GM23248 (cell line): ENCODE measurements at regions not wholly inside any gene's neighbourhood (a gene's known extent, or its start where the extent isn't known, plus 50 kb on each side); places are given as distances from the start of the nearest gene placed in this dataset.

Experiments used
- DNase-seq: peaks from one replicate; pipeline ENCODE4 v3.0.0-alpha.2; 2015
- H2AFZ ChIP-seq: fragments of 200-600 bp; sonication (generic); 2 replicates; pipeline ENCODE4 v1.6.1; 2016; ENCODE audit warnings: antibody characterized with exemption
- H3F3A ChIP-seq: fragments of 200-600 bp; sonication (generic); 2 replicates; pipeline ENCODE4 v1.6.1; 2016; ENCODE audit warnings: mild to moderate bottlenecking, antibody characterized with exemption, mixed run types; ENCODE audit not compliant: insufficient read depth
- H3K27ac ChIP-seq: fragments of 200-600 bp; sonication (generic); 2 replicates; pipeline ENCODE4 v1.5.1; 2016; ENCODE audit warnings: mild to moderate bottlenecking
- H3K27me3 ChIP-seq: fragments of 200-600 bp; sonication (generic); replicated peaks from 2 replicates; pipeline ENCODE4 v1.6.1; 2016; ENCODE audit warnings: mild to moderate bottlenecking; ENCODE audit not compliant: insufficient read depth
- H3K36me3 ChIP-seq: fragments of 200-600 bp; sonication (generic); 2 replicates; pipeline ENCODE4 v1.6.1; 2016; ENCODE audit warnings: low read depth, mild to moderate bottlenecking
- H3K4me1 ChIP-seq: fragments of 200-600 bp; sonication (generic); 2 replicates; pipeline ENCODE4 v1.6.1; 2016; ENCODE audit warnings: mild to moderate bottlenecking; ENCODE audit not compliant: insufficient read depth
- H3K4me2 ChIP-seq: fragments of 200-600 bp; sonication (generic); one replicate; pipeline ENCODE4 v1.6.1; 2016; ENCODE audit warnings: mild to moderate bottlenecking; ENCODE audit not compliant: unreplicated experiment
- H3K4me3 ChIP-seq: fragments of 200-600 bp; sonication (generic); 2 replicates; pipeline ENCODE4 v1.5.1; 2016; ENCODE audit warnings: mild to moderate bottlenecking
- H3K79me2 ChIP-seq: fragments of 200-600 bp; sonication (generic); 2 replicates; pipeline ENCODE4 v1.6.1; 2016; ENCODE audit warnings: mild to moderate bottlenecking; ENCODE audit not compliant: insufficient read depth
- H3K9ac ChIP-seq: fragments of 200-600 bp; sonication (generic); 2 replicates; pipeline ENCODE4 v1.6.1; 2016; ENCODE audit warnings: mild to moderate bottlenecking
- H3K9me2 ChIP-seq: fragments of 200-600 bp; sonication (generic); 2 replicates; pipeline ENCODE4 v1.6.1; 2016; ENCODE audit warnings: mixed run types, mild to moderate bottlenecking, moderate library complexity; ENCODE audit not compliant: insufficient read depth
- H3K9me3 ChIP-seq: fragments of 200-600 bp; sonication (generic); one replicate; pipeline ENCODE4 v1.6.1; 2017; ENCODE audit warnings: low read depth
- H4K20me1 ChIP-seq: fragments of 200-600 bp; sonication (generic); 2 replicates; pipeline ENCODE4 v1.6.0; 2016; ENCODE audit not compliant: insufficient read depth
- EZH2 ChIP-seq: fragments of 200-600 bp; sonication (generic); IDR thresholded peaks from 2 replicates; pipeline ENCODE4 v1.6.1; 2018; ENCODE audit warnings: antibody characterized with exemption, mild to moderate bottlenecking; ENCODE audit not compliant: insufficient read depth, poor library complexity, severe bottlenecking
- EZH2phosphoT487 ChIP-seq: fragments of 200-600 bp; sonication (generic); IDR thresholded peaks from 2 replicates; pipeline ENCODE4 v1.6.1; 2018; ENCODE audit warnings: antibody characterized with exemption, moderate library complexity, mild to moderate bottlenecking, low read depth; ENCODE audit not compliant: insufficient read depth
- WGBS, 2 experiments: methylation state at CpG; one replicate each; pipeline ENCODE4 v1.1.6; 2015 to 2017; ENCODE audit warnings: low lambda C conversion rate in 2 of 2, low coverage in 1 of 2; ENCODE audit errors: missing lambda C conversion rate in 2 of 2; 5-methylcytosine and 5-hydroxymethylcytosine counted together
- in situ Hi-C: fragments of 300-500 bp; cut with MboI; formaldehyde crosslinking; loops from 2 replicates; pipeline ENCODE4 v1.15.0; 2020

- Histone ChIP-seq H3K36me3 (no peaks in the 10 kb centered on the region), H2AFZ (no peak overlapping the region), H3K9me2 (no peaks in the 10 kb centered on the region), H3K4me2 (no peak overlapping the region), H3K27me3 (no peaks in the 10 kb centered on the region), H4K20me1 (no peaks in the 10 kb centered on the region), H3K79me2 (no peaks in the 10 kb centered on the region), H3K4me1 (no peaks in the 10 kb centered on the region), H3F3A (no peaks in the 10 kb centered on the region), H3K9me3 (no peaks in the 10 kb centered on the region), H3K9ac (no peak overlapping the region), H3K27ac (no peak overlapping the region), H3K4me3 (no peak overlapping the region)
- in situ Hi-C loops, result no loop called here
- TF ChIP-seq EZH2phosphoT487 (no peak), EZH2 (no peak)
- no peak for DNase-seq
- WGBS, 2 experiments, result 80 to 84% methylated on average over 2 of the region's 2 CpGs
These were observed 230.9 kb downstream of the BTG1 start for GRCh38 chr12:91914701-91915100.

GRCh38 chr12:91913651-91914050, 232.0 kb downstream of the BTG1 start:
- H3K27ac ChIP-seq, result no peak overlapping the region
- TF ChIP-seq EZH2phosphoT487 (no peak), EZH2 (no peak)
- no peaks in the 10 kb centered on the region for H3K79me2 ChIP-seq
- no peaks in the 10 kb centered on the region for H3K36me3 ChIP-seq
- no peaks in the 10 kb centered on the region for H3K9me2 ChIP-seq
- no peaks in the 10 kb centered on the region for H3K9me3 ChIP-seq
- in situ Hi-C loops, result no loop called here
- H3K4me3 ChIP-seq, result no peak overlapping the region
- H3K27me3 ChIP-seq, result no peaks in the 10 kb centered on the region
- no peaks in the 10 kb centered on the region for H4K20me1 ChIP-seq
- no peak overlapping the region for H2AFZ ChIP-seq
- H3F3A ChIP-seq, result no peaks in the 10 kb centered on the region
- H3K4me2 ChIP-seq, result no peak overlapping the region
- no peaks in the 10 kb centered on the region for H3K4me1 ChIP-seq
- no peak overlapping the region for H3K9ac ChIP-seq
- DNase-seq, result peak; percentile 26
- WGBS, 2 experiments, result 41 to 51% methylated on average over 4 of the region's 4 CpGs

GRCh38 chr12:91913124-91913523, 232.5 kb downstream of the BTG1 start:
- H3K9me3 ChIP-seq, result no peaks in the 10 kb centered on the region
- no peaks in the 10 kb centered on the region for H4K20me1 ChIP-seq
- in situ Hi-C loops, result no loop called here
- TF ChIP-seq EZH2 (no peak), EZH2phosphoT487 (no peak)
- no peaks in the 10 kb centered on the region for H3K9me2 ChIP-seq
- no peak overlapping the region for H3K27ac ChIP-seq
- H3K4me2 ChIP-seq, result no peak overlapping the region
- no peaks in the 10 kb centered on the region for H3K79me2 ChIP-seq
- no peaks in the 10 kb centered on the region for H3F3A ChIP-seq
- H2AFZ ChIP-seq, result no peak overlapping the region
- no peak overlapping the region for H3K4me3 ChIP-seq
- no peaks in the 10 kb centered on the region for H3K4me1 ChIP-seq
- no peaks in the 10 kb centered on the region for H3K27me3 ChIP-seq
- H3K36me3 ChIP-seq, result no peaks in the 10 kb centered on the region
- no peak for DNase-seq
- H3K9ac ChIP-seq, result no peak overlapping the region

- WGBS, 2 experiments, result 94% methylated on average over 1 of the region's 1 CpG
- H3F3A ChIP-seq, result no peaks in the 10 kb centered on the region
- no peak overlapping the region for H3K4me3 ChIP-seq
- no peaks in the 10 kb centered on the region for H3K9me3 ChIP-seq
- H2AFZ ChIP-seq, result no peak overlapping the region
- no peak overlapping the region for H3K9ac ChIP-seq
- H3K79me2 ChIP-seq, result no peaks in the 10 kb centered on the region
- in situ Hi-C loops, result no loop called here
- no peaks in the 10 kb centered on the region for H3K4me1 ChIP-seq
- no peaks in the 10 kb centered on the region for H3K9me2 ChIP-seq
- H4K20me1 ChIP-seq, result no peaks in the 10 kb centered on the region
- H3K27me3 ChIP-seq, result no peaks in the 10 kb centered on the region
- no peaks in the 10 kb centered on the region for H3K36me3 ChIP-seq
- TF ChIP-seq EZH2phosphoT487 (no peak), EZH2 (no peak)
- H3K27ac ChIP-seq, result no peak overlapping the region
- no peak for DNase-seq
- no peak overlapping the region for H3K4me2 ChIP-seq
These were observed 233.5 kb downstream of the BTG1 start for GRCh38 chr12:91912178-91912577.

- in situ Hi-C loops, result no loop called here
- WGBS, 2 experiments, result 95 to 97% methylated on average over 1 of the region's 1 CpG
These were observed 234.7 kb downstream of the BTG1 start for GRCh38 chr12:91910871-91911388.

More at GRCh38 chr12:91910871-91911388, 234.7 kb downstream of the BTG1 start:
- no peaks in the 10 kb centered on the region for H3K4me1 ChIP-seq
- no peak for DNase-seq
- no peak overlapping the region for H3K9ac ChIP-seq
- H3K9me2 ChIP-seq, result no peaks in the 10 kb centered on the region
- H3K27me3 ChIP-seq, result no peaks in the 10 kb centered on the region
- no peak overlapping the region for H3K4me2 ChIP-seq
- no peaks in the 10 kb centered on the region for H3K36me3 ChIP-seq
- no peak overlapping the region for H3K4me3 ChIP-seq
- no peaks in the 10 kb centered on the region for H3K9me3 ChIP-seq
- no peak for TF ChIP-seq EZH2phosphoT487
- no peak for TF ChIP-seq EZH2
- H3F3A ChIP-seq, result no peaks in the 10 kb centered on the region
- no peak overlapping the region for H2AFZ ChIP-seq
- H3K79me2 ChIP-seq, result no peaks in the 10 kb centered on the region
- no peak overlapping the region for H3K27ac ChIP-seq
- no peaks in the 10 kb centered on the region for H4K20me1 ChIP-seq
